Astrocyte (in vitro differentiated cells and primary cell): ENCODE measurements at regions not wholly inside any gene's neighbourhood (a gene's known extent, or its start where the extent isn't known, plus 50 kb on each side); places are given as distances from the start of the nearest gene placed in this dataset.

Source experiments
- DNase-seq: peaks from one replicate; pipeline ENCODE4 v3.0.0-alpha.2; 2010; ENCODE audit warnings: low read depth
- FAIRE-seq: peaks from 2 replicates; lab custom pipeline; 2011; peaks lifted over from hg19 to GRCh38; lab: Jason Lieb, UNC
- H2AFZ ChIP-seq: 2 replicates; pipeline ENCODE4 v1.6.0; 2012; ENCODE audit warnings: low read depth, low read length, inconsistent platforms
- H3K27ac ChIP-seq: 2 replicates; pipeline ENCODE4 v1.5.1; 2011; ENCODE audit warnings: low read depth, low read length, inconsistent platforms
- H3K27me3 ChIP-seq: 2 replicates; pipeline ENCODE4 v1.6.0; 2011; ENCODE audit warnings: low read length, inconsistent platforms; ENCODE audit not compliant: insufficient read depth
- H3K36me3 ChIP-seq: 2 replicates; pipeline ENCODE4 v1.5.1; 2011; ENCODE audit warnings: low read length, inconsistent platforms; ENCODE audit not compliant: insufficient read depth
- H3K4me1 ChIP-seq: 2 replicates; pipeline ENCODE4 v1.5.1; 2011; ENCODE audit warnings: low read length, inconsistent platforms; ENCODE audit not compliant: insufficient read depth
- H3K4me2 ChIP-seq: 2 replicates; pipeline ENCODE4 v1.6.0; 2012; ENCODE audit warnings: low read length, inconsistent platforms
- H3K4me3 ChIP-seq: 2 replicates; pipeline ENCODE4 v1.5.1; 2011; ENCODE audit warnings: low read depth, mild to moderate bottlenecking, low read length, inconsistent platforms; ENCODE audit not compliant: insufficient read depth
- H3K79me2 ChIP-seq: 2 replicates; pipeline ENCODE4 v1.6.0; 2012; ENCODE audit warnings: mild to moderate bottlenecking, low read length, inconsistent platforms; ENCODE audit not compliant: insufficient read depth
- H3K9ac ChIP-seq: 2 replicates; pipeline ENCODE4 v1.6.0; 2012; ENCODE audit warnings: mild to moderate bottlenecking, low read length, inconsistent platforms
- H3K9me3 ChIP-seq: 2 replicates; pipeline ENCODE4 v1.5.1; 2012; ENCODE audit warnings: low read depth, mild to moderate bottlenecking, low read length, inconsistent platforms; ENCODE audit not compliant: insufficient read depth
- H4K20me1 ChIP-seq: 2 replicates; pipeline ENCODE4 v1.6.0; 2012; ENCODE audit warnings: low read length, inconsistent platforms; ENCODE audit not compliant: insufficient read depth
- H3K27ac Mint-ChIP-seq: one replicate; pipeline ENCODE4 v1.8.0; 2021; ENCODE audit warnings: mild to moderate bottlenecking, mixed read lengths; ENCODE audit not compliant: unreplicated experiment
- H3K27me3 Mint-ChIP-seq: one replicate; pipeline ENCODE4 v1.8.0; 2021; ENCODE audit warnings: low read depth, mixed read lengths; ENCODE audit not compliant: unreplicated experiment
- H3K36me3 Mint-ChIP-seq: one replicate; pipeline ENCODE4 v1.8.0; 2021; ENCODE audit warnings: low read depth, mixed read lengths; ENCODE audit not compliant: unreplicated experiment
- H3K4me1 Mint-ChIP-seq: one replicate; pipeline ENCODE4 v1.8.0; 2021; ENCODE audit warnings: low read depth, mixed read lengths; ENCODE audit not compliant: unreplicated experiment
- H3K4me3 Mint-ChIP-seq: one replicate; pipeline ENCODE4 v1.8.0; 2021; ENCODE audit warnings: mild to moderate bottlenecking, moderate library complexity, mixed read lengths; ENCODE audit not compliant: unreplicated experiment
- H3K9me3 Mint-ChIP-seq: one replicate; pipeline ENCODE4 v1.8.0; 2021; ENCODE audit warnings: mild to moderate bottlenecking, mixed read lengths; ENCODE audit not compliant: unreplicated experiment
- EZH2 ChIP-seq: IDR thresholded peaks from 2 replicates; pipeline ENCODE4 v1.6.1; 2012; ENCODE audit warnings: mild to moderate bottlenecking, low read length, inconsistent platforms; ENCODE audit not compliant: insufficient read depth
- TF ChIP-seq, protein P1 (sequence below): IDR thresholded peaks from 2 replicates; pipeline ENCODE4 v1.5.1; 2011; ENCODE audit warnings: low read depth, mild to moderate bottlenecking, inconsistent platforms, low read length, moderate library complexity; ENCODE audit not compliant: insufficient read depth

DNA sequence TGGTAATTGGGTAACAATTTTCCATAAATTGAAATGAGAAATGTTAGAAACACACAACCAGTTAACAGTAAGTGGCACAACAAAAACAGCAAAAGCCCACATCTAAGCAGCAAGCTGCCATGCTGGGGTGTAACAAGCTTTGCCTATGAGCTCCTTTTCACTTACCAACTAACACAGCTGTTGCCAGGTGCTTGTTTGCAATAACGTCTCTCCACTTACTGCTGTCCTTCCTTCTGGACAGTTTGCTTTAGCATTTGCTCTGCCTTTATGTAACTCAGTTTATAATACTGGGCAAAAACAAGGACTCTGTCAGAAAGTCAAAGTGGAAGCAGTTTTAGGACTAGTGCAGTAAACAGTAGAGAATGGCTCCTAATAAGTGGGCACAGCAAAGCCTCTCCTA is 740.9 kb downstream of the POM121L12 start:
- no peak for TF ChIP-seq EZH2
- TF ChIP-seq, protein P1, sequence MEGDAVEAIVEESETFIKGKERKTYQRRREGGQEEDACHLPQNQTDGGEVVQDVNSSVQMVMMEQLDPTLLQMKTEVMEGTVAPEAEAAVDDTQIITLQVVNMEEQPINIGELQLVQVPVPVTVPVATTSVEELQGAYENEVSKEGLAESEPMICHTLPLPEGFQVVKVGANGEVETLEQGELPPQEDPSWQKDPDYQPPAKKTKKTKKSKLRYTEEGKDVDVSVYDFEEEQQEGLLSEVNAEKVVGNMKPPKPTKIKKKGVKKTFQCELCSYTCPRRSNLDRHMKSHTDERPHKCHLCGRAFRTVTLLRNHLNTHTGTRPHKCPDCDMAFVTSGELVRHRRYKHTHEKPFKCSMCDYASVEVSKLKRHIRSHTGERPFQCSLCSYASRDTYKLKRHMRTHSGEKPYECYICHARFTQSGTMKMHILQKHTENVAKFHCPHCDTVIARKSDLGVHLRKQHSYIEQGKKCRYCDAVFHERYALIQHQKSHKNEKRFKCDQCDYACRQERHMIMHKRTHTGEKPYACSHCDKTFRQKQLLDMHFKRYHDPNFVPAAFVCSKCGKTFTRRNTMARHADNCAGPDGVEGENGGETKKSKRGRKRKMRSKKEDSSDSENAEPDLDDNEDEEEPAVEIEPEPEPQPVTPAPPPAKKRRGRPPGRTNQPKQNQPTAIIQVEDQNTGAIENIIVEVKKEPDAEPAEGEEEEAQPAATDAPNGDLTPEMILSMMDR: no peak
- FAIRE-seq (no peak), DNase-seq (no peak)
- H3K9me3 ChIP-seq: peaks cover 7% of the 10 kb centered on the region
- no peaks in the 10 kb centered on the region for H4K20me1 ChIP-seq
- H3K27ac ChIP-seq: no peak overlapping the region
- H3K27me3 ChIP-seq: no peaks in the 10 kb centered on the region
- Mint-ChIP-seq H3K4me1 (no peaks in the 10 kb centered on the region), H3K9me3 (no peaks in the 10 kb centered on the region), H3K27ac (no peak overlapping the region), H3K27me3 (peaks cover 10% of the 10 kb centered on the region), H3K4me3 (no peak overlapping the region), H3K36me3 (no peaks in the 10 kb centered on the region)
- H3K79me2 ChIP-seq: no peaks in the 10 kb centered on the region
- H2AFZ ChIP-seq: no peak overlapping the region
- H3K4me3 ChIP-seq: no peak overlapping the region
- H3K4me2 ChIP-seq: no peak overlapping the region
- no peak overlapping the region for H3K9ac ChIP-seq
- H3K36me3 ChIP-seq: no peaks in the 10 kb centered on the region
- H3K4me1 ChIP-seq: no peaks in the 10 kb centered on the region

DNA sequence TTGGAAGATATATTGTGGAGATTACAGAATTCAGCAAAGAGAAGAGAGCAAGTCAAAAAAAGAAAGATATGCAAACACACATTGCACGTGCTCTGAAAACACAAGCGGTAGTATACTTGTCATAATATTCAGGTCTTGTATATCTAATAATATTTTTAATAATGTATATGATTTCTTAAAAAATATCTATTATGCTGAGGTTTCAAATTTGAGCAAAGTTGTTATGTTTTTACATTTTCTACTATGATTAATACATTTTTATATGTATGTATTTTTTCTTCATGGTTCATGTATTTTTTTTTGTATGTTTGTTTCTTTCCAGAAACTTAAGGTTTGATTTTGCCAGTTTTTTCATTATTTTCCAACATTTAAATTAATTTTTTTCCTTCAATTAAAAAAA is 752.4 kb upstream of the VSTM2A start:
- TF ChIP-seq, protein P1: no peak
- no peak for TF ChIP-seq EZH2
- Mint-ChIP-seq H3K27ac (no peak overlapping the region), H3K36me3 (no peaks in the 10 kb centered on the region), H3K4me1 (no peaks in the 10 kb centered on the region), H3K4me3 (no peak overlapping the region), H3K27me3 (peaks cover 3% of the 10 kb centered on the region), H3K9me3 (no peaks in the 10 kb centered on the region)
- Histone ChIP-seq H3K9ac (no peak overlapping the region), H3K27ac (no peak overlapping the region), H3K27me3 (no peaks in the 10 kb centered on the region), H3K79me2 (no peaks in the 10 kb centered on the region), H3K4me2 (no peak overlapping the region), H3K4me1 (no peaks in the 10 kb centered on the region), H3K9me3 (peaks cover 5% of the 10 kb centered on the region), H3K36me3 (no peaks in the 10 kb centered on the region), H2AFZ (no peak overlapping the region), H4K20me1 (no peaks in the 10 kb centered on the region), H3K4me3 (no peak overlapping the region)
- DNase-seq (no peak), FAIRE-seq (no peak)

DNA sequence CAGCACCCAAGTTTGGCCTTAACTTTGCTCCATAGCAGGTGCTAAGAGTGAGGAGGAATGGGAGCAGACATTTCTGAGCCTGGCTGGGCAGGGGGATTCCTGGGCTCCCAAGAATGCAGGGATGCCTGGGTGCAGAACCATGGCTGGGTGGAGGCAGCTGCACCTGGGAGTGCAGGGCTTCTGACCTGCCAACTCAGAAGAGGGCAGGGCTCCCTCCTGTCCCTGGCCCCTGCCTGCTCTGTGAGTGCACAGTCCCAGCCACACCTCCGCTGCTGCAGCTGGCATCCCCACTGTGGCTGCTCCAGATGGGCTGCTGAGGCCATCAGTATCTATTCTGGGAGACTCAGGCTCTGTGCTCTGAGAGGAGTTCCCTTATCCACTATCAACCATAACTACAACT is 747.4 kb upstream of the VSTM2A start:
- DNase-seq (no peak), FAIRE-seq (no peak)
- Histone ChIP-seq H3K27me3 (no peaks in the 10 kb centered on the region), H3K4me1 (no peaks in the 10 kb centered on the region), H3K36me3 (no peaks in the 10 kb centered on the region), H4K20me1 (no peaks in the 10 kb centered on the region), H3K9me3 (peaks cover 9% of the 10 kb centered on the region), H3K9ac (no peak overlapping the region), H3K79me2 (no peaks in the 10 kb centered on the region), H3K4me3 (no peak overlapping the region), H3K4me2 (no peak overlapping the region), H3K27ac (no peak overlapping the region), H2AFZ (no peak overlapping the region)
- no peak for TF ChIP-seq EZH2
- TF ChIP-seq, protein P1: no peak
- no peaks in the 10 kb centered on the region for H3K36me3 Mint-ChIP-seq
- no peaks in the 10 kb centered on the region for H3K9me3 Mint-ChIP-seq
- peaks cover 4% of the 10 kb centered on the region for H3K27me3 Mint-ChIP-seq
- no peaks in the 10 kb centered on the region for H3K4me1 Mint-ChIP-seq
- no peak overlapping the region for H3K4me3 Mint-ChIP-seq
- H3K27ac Mint-ChIP-seq: no peak overlapping the region
